ENCODE measurements at regions not wholly inside any gene's neighbourhood (a gene's known extent, or its start where the extent isn't known, plus 50 kb on each side); places are given as distances from the start of the nearest gene placed in this dataset.

DNA sequence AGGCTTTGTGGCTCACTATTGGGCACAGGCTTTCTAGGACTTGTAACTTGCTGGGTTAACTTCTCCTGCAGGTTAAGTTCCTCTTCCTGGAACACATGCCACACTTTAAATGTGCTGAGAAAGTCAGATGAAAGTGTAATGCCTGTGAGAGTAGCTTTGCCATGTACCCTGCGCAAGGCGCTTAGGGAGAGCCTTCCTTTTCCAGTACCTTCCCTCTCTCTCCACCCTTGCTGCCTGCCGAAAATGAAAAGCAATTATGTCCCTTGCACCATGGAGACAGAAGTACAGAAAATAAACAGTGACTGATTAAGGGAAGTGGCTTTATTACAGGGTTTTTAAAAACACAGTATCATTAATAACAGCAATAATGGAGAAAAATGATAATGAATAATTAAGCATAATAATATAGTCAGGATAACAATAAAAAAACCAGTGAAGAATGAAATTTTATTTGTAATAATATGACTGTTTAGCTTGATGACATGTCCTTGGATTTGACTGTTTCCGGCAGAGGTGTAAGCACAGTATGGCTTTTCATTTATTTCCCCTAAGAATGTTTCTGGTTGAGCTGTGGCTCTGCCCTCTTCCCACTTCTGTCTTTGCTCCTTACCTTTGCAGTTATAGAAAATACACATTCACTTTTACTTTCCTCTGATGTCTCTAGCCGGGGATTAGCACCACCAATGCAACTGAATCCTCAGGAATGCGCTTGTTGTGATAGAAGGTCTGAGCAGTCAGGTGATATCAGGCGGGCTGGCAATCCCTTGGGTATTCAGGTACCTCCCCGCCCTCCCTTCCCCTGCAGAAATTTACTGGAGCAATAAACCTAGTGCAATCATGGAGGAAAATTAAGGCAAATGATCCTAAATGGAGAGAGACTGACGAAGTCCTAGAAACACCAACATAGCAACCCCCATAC, 472.3 kb upstream of the CITED2 start:
- DNase-seq: no peak

DNA sequence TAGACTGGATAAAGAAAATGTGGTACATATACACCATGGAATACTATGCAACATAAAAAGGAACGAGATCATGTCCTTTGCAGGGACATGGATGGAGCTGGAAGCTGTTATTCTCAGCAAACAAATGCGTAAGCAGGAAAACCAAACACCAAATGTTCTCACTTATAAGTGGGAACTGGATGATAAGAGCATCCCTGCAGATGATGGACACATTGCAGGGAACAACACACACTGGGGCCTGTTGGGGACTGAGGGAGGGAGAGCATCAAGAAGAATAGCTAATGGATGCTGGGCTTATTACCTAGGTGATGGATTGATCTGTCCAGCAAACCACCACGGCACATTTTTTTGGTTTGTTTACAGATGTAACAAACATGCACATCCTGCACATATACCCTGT, 470.5 kb upstream of the CITED2 start:
- DNase-seq: no peak

DNA sequence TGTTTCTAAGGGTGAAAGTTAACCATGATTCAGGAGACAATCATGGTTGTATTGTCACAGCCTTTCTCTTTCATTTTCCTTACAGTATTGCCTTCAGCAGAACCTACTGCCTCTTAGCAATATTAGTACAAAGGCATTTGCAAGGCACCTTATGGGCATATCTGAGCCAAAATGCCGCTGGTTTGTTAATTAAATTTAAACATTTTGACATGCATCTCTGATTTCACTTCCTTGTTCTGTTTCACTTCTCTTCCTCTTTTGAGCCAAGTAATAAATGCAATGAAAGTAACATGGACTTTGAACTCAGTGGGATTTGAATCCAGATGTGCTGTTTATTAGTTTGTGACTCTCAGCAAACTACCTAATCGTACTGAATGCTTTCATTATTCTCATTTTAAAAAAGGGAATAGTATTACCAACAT, 467.4 kb upstream of the CITED2 start:
- no peak for DNase-seq

DNA sequence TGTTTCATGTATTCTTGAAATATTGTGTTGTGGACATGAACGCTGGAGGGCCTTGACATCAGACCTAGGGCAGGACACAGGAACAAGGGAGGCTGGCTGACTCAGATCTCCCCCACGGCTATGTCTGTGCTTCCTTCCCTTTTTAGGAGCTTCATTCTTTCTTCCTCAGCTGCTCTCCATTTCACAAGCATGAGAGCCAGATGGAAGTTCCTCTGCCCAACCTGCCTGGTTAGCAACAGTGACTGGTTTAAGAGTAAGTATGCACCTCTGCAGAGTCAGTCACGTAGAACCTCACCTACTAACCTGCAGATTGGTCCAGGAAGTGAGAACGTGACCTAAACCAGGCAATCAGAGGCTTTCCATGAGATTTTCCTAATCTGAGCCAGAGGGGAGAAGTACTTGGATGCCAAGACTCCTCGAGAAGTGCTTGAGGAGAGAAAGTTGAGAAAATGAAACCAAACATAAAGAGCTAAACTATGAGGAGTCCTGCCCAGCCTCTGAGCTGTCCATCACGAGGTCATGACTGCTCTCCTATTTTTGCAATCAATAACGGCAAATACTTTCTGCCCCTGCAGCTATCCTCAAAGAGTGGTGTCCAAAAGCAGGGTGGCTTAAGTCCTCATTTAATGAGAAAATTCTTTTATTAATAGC, 465.2 kb upstream of the CITED2 start:
- no peak for DNase-seq

- DNase-seq: no peak
These were observed 459.8 kb upstream of the CITED2 start for GRCh38 chr6:139834232-139834631.

- no peak for DNase-seq
These were observed 459.1 kb upstream of the CITED2 start for GRCh38 chr6:139833592-139833991.

DNA sequence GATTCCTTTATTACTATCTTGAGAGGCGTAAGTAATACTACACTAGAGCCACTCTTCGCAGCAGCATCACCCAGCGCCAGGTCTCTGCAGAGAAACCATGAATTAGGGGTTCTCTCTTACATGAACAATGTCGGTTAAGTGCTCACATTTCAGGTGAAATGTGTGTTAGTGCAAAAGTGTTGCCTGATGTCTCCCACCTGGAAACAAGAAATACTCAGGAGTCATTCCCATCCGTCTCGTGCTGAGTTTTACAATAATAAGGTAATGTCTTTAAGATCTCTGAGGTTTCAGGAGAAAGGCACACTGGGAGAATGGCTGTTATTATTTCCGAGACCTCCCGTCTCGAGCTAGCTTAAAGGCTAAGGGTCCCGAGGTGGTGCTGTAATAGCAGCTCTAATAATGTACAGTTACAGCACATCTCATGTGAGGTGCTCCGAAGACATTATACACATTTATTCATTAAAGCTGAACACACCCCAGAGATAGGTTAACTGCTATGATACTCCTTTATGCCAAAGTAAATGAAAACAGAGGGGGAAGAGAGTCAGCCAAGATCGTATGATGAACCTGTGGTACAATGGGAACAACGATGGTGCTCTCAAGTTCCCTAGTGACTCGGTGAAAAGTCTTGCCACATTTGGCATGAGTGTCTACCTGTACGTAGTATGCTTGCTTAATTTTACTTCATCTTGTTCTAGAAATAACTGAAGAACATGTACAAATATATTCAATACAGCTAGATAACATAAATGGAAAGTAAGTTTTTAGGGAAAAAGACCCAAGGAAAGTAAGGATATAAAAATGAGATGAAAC, 458.3 kb upstream of the CITED2 start:
- DNase-seq: no peak

GRCh38 chr6:139829576-139829975, 455.1 kb upstream of the CITED2 start:
- no peak for DNase-seq

DNA sequence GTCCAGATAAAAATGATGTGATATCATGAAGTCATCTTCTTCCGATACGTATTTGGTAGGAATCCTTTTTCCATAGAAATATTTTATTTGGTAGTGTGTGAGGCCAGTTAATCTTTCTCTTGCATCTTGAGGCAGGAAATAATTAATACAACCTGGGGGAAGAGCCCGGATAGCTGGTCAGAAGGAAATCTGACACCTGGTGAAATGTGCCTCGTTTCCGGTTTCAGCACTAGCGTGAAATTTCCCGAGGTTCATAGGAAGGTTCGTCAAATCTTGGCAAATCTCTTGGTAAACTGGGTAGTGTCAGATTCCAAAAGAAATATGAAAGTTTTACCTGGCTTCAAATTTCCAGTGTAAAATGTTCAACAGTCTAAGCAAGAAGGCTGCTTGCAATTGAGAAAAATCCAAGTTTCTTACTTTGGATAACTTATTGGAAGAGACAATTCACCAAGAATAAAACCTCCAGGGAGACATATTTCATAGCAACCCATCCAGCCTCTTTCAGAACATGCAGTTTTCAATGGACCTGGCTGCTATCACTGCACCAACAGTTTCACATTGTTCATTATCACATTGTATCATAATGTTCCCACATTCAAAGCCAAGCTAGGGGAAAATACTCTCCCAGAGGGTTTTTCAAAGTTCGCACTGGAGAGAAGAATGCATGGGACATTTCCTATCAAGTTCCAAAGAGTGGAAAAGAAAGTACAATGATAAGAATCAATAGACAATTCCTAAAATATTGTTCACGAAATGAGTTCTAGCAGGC, 454.5 kb upstream of the CITED2 start:
- DNase-seq: no peak

- no peak for DNase-seq
These were observed 451.5 kb upstream of the CITED2 start for GRCh38 chr6:139825935-139826374.

- DNase-seq: no peak
These were observed 450.4 kb upstream of the CITED2 start for GRCh38 chr6:139824864-139825263.

DNA sequence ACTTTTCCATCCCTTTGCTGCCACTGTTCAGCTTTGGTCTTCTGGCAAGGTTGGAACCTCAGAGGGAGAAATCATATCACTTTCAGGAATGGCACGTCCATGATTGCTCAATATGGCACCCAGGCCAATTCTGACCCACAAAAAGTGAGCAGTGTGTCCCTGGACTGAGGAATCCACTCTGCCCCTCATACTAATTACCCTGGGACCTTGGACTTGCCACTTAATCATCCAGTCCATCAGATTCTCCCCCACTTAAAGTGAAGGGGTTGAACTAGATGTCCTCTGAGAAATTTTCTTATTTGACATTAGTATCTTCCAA, 449.3 kb upstream of the CITED2 start:
- no peak for DNase-seq

GRCh38 chr6:139823099-139823807, 448.8 kb upstream of the CITED2 start:
- no peak for DNase-seq

DNA sequence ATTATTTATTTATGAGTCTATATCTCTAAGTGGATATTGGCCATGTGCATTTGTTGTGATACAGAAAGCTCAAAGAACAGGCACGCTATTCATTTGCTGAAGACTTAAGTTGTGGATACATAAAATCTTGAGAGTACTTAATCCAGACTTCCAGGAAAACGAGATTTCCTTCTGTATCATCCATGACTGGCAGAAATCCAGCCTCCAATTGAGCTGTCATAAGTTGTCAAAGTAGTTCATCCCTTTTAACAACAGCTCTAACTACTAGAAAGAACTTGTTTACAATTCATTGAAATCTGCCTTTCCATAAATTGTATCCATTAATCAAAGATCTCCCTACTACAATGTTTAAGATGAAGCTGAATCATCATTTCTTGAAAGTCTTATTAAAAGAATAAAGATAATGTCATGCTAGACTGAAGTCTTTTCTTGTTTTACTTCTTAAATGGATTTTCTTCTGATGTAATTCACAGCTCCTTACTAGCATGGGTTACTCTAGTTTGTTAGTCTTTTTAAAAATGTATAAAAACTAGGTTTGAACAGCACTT, 447.3 kb upstream of the CITED2 start:
- DNase-seq: no peak

DNA sequence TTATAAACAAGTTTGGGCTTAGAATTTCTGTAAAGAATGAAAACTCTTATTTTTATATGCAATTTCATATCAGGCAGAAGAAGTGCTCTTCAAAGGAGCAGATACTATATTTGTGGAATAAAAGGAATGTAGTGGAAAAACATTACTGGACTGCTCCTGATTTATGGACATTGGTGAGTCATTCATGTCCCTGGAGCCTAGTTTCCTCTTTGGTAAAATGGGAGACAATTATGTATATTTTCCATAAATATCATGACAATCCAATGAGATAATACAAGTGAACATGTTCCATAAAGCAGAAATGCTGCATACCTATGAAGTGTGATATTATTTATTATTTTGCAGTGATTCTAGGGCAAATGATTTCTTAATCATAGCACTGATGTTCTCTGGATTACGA, 445.8 kb upstream of the CITED2 start:
- DNase-seq: no peak

GRCh38 chr6:139819776-139820175, 445.3 kb upstream of the CITED2 start:
- DNase-seq: no peak

DNA sequence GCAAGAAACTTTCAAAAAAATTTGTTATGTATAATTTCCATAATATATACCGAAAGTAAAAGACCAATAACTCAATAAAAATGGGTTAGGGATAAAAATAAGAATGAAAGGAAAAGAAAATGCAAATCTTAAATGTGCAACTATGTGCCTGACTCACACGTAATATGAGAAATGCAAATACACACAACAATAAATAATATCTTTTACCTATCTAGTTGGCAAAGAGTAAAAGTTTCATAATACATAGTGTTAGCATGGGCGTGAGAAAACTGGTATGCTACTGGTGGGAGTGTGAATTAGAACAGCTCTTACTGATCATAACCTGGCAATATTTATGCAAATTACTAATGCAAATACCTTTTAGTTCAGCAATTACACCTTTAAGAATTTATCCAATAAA, 438.5 kb upstream of the CITED2 start:
- no peak for DNase-seq

- DNase-seq: no peak
These were observed 427.3 kb upstream of the CITED2 start for GRCh38 chr6:139801571-139802321.

GRCh38 chr6:139800837-139801236, 426.4 kb upstream of the CITED2 start:
- no peak for DNase-seq

DNA sequence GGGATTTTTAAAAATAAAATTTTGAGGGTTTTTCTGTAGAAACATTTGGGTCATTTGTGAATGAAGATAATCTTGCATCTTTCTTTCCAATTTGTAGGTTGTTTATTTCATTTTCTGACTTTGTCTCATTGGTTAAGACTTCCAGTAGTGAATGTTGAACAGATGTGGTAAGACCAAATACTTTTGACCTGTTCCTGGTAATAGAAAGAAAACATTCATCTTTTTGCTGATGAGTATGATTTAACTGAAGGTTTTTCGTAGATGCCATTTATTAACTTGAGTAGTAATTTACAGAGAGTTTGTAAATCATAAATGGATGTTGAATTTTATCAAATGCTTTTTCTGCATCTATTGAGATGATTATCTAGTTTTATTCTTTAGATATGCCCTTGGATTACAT, 416.1 kb upstream of the CITED2 start:
- no peak for DNase-seq

DNA sequence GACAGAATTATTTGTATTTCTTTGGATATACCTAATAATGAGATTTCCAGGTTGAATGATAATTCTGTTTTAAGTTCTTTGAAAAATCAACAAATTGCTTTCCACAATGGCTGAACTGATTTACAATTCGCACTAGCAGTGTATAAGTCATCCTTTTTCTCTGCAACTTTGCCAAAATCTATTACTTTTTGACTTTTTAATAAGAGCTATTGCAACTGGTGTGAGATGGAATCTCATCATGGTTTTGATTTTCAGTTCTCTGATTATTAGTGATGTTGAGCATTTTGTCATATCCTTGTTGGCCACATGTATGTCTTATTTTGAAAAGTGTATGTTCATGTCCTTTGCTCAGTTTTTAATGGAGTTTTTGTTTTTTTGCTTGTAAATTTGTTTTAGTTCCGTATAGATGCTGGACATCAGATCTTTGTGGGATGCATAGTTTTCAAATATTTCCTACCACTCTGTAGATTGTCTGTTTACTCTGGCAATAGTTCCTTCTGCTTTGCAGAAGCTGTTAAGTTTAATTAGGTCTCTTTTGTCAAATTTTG, 409.8 kb upstream of the CITED2 start:
- DNase-seq: no peak

Data from NCI-H1436 treated with DMSO at 0.1 percent for 48 hours (cell line).